Lung (tissue), 11 donors: ENCODE measurements at regions not wholly inside any gene's neighbourhood (a gene's known extent, or its start where the extent isn't known, plus 50 kb on each side); places are given as distances from the start of the nearest gene placed in this dataset.

ENCODE experiments used
- ATAC-seq: fragments of 200-7000 bp; cut with Tn5 transposase; one replicate; pipeline ENCODE4 v1.9.1; 2020; ENCODE audit warnings: moderate number of reproducible peaks; ENCODE audit not compliant: insufficient read depth, low FRiP score
- DNase-seq, 3 donors: peaks; one replicate each; pipeline ENCODE4 v3.0.0-alpha.2; 2013 to 2017
- H3K27ac ChIP-seq, 2 donors: one replicate each; pipeline ENCODE4 v1.5.1; 2013; ENCODE audit warnings: mild to moderate bottlenecking in 2 of 2, moderate library complexity in 2 of 2, control low read depth in 1 of 2, inconsistent platforms in 1 of 2, low read depth in 1 of 2, low read length in 1 of 2
- H3K27me3 ChIP-seq, 3 donors: one replicate each; pipeline ENCODE4 v1.5.1; 2013; ENCODE audit warnings: low read length in 2 of 3; ENCODE audit not compliant: control insufficient read depth in 3 of 3, insufficient read depth in 3 of 3
- H3K36me3 ChIP-seq, 4 donors: one replicate each; pipeline ENCODE4 v1.5.1; 2013; ENCODE audit warnings: low read length in 4 of 4, mild to moderate bottlenecking in 1 of 4, moderate library complexity in 1 of 4; ENCODE audit not compliant: control insufficient read depth in 4 of 4, insufficient read depth in 4 of 4
- H3K4me1 ChIP-seq, 5 donors: one replicate each; pipeline ENCODE4 v1.5.1; 2013; ENCODE audit warnings: low read length in 5 of 5, mild to moderate bottlenecking in 2 of 5, moderate library complexity in 1 of 5; ENCODE audit not compliant: control insufficient read depth in 5 of 5, insufficient read depth in 5 of 5
- H3K4me3 ChIP-seq: one replicate; pipeline ENCODE4 v1.5.1; 2013; ENCODE audit warnings: mild to moderate bottlenecking, control low read depth, moderate library complexity
- H3K9ac ChIP-seq, 2 donors: one replicate each; pipeline ENCODE4 v1.5.1; 2013; ENCODE audit warnings: low read length in 2 of 2, control low read depth in 1 of 2; ENCODE audit not compliant: insufficient read depth in 1 of 2
- H3K9me3 ChIP-seq, 4 donors: one replicate each; pipeline ENCODE4 v1.5.1; 2013; ENCODE audit warnings: low read length in 3 of 4, mild to moderate bottlenecking in 1 of 4, moderate library complexity in 1 of 4; ENCODE audit not compliant: control insufficient read depth in 4 of 4, insufficient read depth in 3 of 4
- CTCF ChIP-seq: IDR thresholded peaks from 2 replicates; pipeline ENCODE4 v1.5.1; 2012; ENCODE audit warnings: mild to moderate bottlenecking; ENCODE audit errors: control extremely low read depth, extremely low read depth
- WGBS, 2 donors: extraction: QIAGEN DNeasy Blood & Tissue Kit; methylation state at CpG; one replicate each; pipeline ENCODE4 v1.1.7; 2013; 5-methylcytosine and 5-hydroxymethylcytosine counted together
- donor health status: control.
- donor health status: control.
- donor health status: Bipolar disorder and iron deficiency.
- donor health status: healthy.
- donor health status: DM: yes; HTN: yes; CAD: no.

GRCh38 chr18:77977331-77977730 lies 727.7 kb downstream of the GALR1 start:
- H3K27ac ChIP-seq: no peak overlapping the region
- peaks cover 0 to 4% (median 0%) of the 10 kb centered on the region in 4 donors for H3K9me3 ChIP-seq
- H3K4me3 ChIP-seq: no peak overlapping the region
- H3K27me3 ChIP-seq: no peaks in the 10 kb centered on the region
- no peak for TF ChIP-seq CTCF
- DNase-seq (no peak), ATAC-seq (no peak)
- H3K36me3 ChIP-seq: no peaks in the 10 kb centered on the region
- peaks cover 0 to 2% (median 0%) of the 10 kb centered on the region in 5 donors for H3K4me1 ChIP-seq
- WGBS, 2 donors: 86 to 93% methylated on average over 11 of the region's 11 CpGs
- no peak overlapping the region for H3K9ac ChIP-seq

GRCh38 chr18:77980275-77980674 lies 730.6 kb downstream of the GALR1 start:
- Histone ChIP-seq H3K4me1 (peaks cover 0 to 4% (median 0%) of the 10 kb centered on the region in 5 donors), H3K27me3 (no peaks in the 10 kb centered on the region), H3K4me3 (no peak overlapping the region), H3K36me3 (no peaks in the 10 kb centered on the region), H3K9ac (no peak overlapping the region), H3K27ac (no peak overlapping the region), H3K9me3 (peaks cover 0 to 9% (median 0%) of the 10 kb centered on the region in 4 donors)
- 83 to 88% methylated on average over 10 of the region's 10 CpGs for WGBS, 2 donors
- DNase-seq (no peak), ATAC-seq (no peak)
- no peak for TF ChIP-seq CTCF

GRCh38 chr18:77981874-77982273 lies 732.2 kb downstream of the GALR1 start:
- Histone ChIP-seq H3K27me3 (no peaks in the 10 kb centered on the region), H3K4me1 (peaks cover 0 to 4% (median 0%) of the 10 kb centered on the region in 5 donors), H3K9ac (no peak overlapping the region), H3K27ac (no peak overlapping the region), H3K9me3 (peaks cover 0 to 9% (median 0%) of the 10 kb centered on the region in 4 donors), H3K4me3 (no peak overlapping the region), H3K36me3 (no peaks in the 10 kb centered on the region)
- TF ChIP-seq CTCF: no peak
- no peak for ATAC-seq
- 91 to 94% methylated on average over 2 of the region's 2 CpGs for WGBS, 2 donors
- no peak for DNase-seq

GRCh38 chr18:77983270-77983669 lies 733.6 kb downstream of the GALR1 start:
- DNase-seq (no peak), ATAC-seq (no peak)
- TF ChIP-seq CTCF: no peak
- WGBS, 2 donors: 89 to 91% methylated on average over 10 of the region's 10 CpGs
- Histone ChIP-seq H3K9me3 (peaks cover 0 to 9% (median 0%) of the 10 kb centered on the region in 4 donors), H3K36me3 (no peaks in the 10 kb centered on the region), H3K27me3 (no peaks in the 10 kb centered on the region), H3K4me1 (peaks cover 0 to 4% (median 0%) of the 10 kb centered on the region in 5 donors), H3K4me3 (no peak overlapping the region), H3K9ac (no peak overlapping the region), H3K27ac (no peak overlapping the region)
